H1 (cell line): ENCODE measurements at regions not wholly inside any gene's neighbourhood (a gene's known extent, or its start where the extent isn't known, plus 50 kb on each side); places are given as distances from the start of the nearest gene placed in this dataset.

Experiments
- SIRT6 ChIP-seq: IDR thresholded peaks from one replicate; pipeline ENCODE4 v1.7.1; 2012; ENCODE audit warnings: low read length, inconsistent platforms

- TF ChIP-seq SIRT6 = no peak
Observed at GRCh38 chr3:135779590-135780235, 185.8 kb upstream of the PPP2R3A start (continued).
